ENCODE measurements at regions not wholly inside any gene's neighbourhood (a gene's known extent, or its start where the extent isn't known, plus 50 kb on each side); places are given as distances from the start of the nearest gene placed in this dataset.
"Not testable (repeated sequence)": the region's sequence is repeated elsewhere in the genome, so short reads cannot be mapped to it uniquely, and the experiment has no call there.

DNA sequence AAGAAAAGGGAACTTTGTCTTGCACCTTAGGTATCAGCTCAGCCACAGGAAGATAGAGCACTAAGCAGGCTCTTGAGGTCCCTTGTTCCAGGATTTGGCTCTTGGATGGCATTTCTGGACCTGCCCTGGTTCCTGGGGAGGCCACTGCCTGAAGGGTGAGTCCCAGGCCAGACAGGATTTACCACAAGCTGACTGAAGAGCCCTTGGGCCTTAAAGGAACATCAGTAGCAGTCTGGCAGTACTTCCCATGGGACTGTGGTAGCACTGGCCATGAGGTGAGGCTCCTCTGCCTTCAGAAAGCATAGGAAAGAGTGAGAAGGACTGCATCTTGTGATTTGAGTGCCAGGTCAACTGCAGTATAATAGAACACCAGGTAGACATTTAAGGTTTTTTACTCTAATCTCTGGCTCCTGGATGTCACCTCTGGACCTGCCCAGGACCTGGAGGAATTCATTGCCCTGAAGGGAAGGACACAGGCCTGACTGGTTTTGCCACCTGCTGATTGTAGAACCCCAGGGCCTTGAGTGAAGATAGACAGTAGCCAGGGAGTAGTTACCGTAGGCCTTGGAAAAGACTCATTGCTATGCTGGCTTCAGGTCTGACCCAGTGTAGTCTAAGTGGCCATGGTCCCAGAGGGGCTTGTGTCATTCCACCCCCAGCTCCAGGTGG is 154.4 kb upstream of the CREB1 start:
- no peak for DNase-seq

DNA sequence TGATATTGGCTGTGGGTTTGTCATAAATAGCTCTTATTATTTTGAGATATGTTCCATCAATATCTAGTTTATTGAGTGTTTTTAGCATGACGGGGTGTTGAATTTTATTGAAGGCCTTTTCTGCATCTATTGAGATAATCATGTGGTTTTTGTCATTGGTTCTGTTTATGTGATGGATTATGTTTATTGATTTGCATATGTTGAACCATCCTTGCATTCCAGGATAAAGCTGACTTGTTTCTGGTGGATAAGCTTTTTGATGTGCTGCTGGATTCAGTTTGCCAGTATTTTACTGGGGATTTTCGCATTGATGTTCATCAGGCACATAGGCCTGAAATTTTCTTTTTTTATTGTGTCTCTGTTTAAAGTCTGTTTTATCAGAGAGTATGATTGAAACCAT is 151.1 kb upstream of the CREB1 start:
- not testable (repeated sequence) for DNase-seq

DNA sequence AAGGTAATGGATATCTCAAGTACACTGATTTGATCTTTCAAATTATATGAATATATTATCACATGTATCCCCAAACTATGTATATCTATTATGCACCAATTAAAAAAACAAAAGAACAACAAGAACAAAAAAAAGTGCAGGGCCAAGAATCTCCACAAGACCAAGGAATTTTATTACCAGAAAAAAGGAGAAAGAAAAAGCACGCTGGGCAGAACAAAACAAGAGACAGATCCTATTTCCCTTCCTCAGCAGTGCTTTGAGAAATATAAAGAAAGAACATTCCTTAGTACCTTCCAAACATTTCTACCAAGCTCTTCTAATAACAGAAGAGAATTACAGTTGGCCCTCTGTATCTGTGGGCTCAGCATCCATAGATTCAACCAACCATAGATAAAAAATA is 144.7 kb upstream of the CREB1 start:
- no peak for DNase-seq

DNA sequence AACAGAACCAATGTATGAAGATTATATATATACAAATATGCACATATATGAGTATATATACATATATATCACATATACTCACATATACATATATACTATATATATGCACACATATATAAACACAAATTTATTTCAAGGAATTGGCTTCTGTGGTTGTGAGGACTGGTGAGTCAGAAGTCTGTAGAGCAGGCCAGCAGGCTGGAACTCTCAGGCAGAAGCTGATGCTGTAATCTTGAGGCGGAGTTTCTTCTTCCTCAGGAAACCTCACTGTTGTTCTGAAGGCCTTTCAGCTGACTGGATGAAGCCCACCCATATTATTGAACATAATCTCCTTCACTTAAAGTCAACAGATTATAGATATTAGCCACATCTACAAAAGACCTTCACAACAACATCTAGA is 143.9 kb upstream of the CREB1 start:
- no peak for DNase-seq

DNA sequence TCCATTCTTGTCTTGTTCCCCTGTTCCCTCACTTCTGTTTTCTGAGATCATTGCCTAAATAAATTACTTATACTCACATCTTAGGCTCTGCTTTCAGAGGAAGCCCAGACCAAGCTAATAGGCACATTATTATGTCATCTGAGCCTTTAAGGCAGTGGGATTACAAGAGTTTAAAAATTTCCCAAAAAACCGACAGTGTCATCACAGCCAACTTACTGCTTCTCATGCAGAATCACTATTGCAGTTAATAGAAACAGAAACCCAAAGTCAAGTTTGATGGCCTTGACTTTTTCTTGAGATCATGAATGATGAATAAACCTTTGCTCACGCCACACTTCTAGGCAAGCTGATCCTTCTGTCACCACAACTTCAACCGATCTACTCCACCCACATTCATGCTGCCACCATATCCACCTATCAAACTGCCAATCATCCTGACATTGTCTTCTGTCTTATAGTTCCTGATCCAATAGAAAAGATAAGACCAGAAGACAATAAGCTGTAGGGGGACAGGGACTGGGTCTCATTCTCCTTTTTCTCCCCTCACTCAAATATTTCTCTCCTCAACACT is 142.7 kb upstream of the CREB1 start:
- DNase-seq, result no peak

DNA sequence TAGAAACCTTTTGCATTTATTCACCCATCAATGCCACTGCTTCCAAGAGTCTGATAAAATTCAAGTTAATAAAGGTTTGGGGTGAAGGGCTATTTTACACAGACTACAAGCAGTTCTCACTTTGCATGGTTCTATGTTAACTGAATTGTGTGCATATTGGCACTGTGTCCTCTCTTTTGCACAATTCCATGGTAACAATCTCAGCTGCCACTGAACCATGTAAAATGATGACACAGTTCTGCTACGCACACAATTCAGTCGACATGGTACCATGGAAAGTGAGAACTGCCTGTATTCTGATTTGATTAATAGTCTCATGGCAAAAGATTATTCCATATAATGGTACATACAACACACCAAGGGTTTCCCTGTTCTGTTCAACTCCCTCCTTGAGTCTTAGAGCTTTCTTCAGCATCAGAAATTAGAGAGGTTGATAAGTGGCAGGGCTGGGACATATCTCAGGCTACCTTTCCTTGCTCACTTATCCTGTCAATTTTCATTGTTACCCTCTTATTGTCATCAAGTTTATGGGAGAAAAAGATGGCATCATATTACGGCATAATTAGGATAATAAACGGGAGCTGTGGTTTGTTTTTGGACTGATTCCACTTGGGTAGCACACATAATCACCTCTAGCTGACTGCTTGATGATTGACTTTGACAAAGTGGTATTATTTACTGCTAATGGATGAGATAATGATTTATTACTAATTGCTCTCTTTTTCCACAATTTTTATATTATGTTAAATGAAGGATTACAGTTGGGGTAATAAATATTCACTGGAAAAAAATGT is 139.3 kb upstream of the CREB1 start:
- peak in 1 of 2 experiments; percentile 66 for DNase-seq

DNA sequence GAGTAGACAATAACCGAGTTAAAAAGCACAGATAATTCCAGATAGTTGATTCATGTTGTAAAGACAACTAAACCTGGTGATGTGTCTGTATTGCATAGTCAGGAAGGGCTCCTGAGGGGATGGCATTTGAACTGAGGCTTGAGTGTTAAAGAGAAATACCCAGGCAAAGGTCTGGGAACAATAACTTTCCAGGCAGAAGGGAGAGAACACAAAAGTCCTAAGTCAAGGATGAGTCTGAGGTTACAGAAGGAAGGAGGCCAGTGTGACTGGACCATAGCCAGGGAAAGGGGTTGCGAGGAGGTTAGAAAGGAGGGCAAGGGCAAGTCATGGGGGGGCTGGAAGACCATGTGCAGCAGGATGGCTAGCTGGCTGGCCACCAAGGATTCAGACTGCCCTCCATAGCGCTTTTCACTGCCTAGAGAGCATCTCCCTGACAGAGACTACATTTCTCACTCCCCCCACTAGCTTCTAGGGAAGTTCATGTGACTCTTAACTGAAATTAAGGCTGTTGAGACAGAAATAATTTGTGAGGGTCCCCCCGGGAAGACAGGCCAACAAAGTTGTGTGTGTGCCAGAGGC is 135.5 kb upstream of the CREB1 start:
- DNase-seq, result no peak

DNA sequence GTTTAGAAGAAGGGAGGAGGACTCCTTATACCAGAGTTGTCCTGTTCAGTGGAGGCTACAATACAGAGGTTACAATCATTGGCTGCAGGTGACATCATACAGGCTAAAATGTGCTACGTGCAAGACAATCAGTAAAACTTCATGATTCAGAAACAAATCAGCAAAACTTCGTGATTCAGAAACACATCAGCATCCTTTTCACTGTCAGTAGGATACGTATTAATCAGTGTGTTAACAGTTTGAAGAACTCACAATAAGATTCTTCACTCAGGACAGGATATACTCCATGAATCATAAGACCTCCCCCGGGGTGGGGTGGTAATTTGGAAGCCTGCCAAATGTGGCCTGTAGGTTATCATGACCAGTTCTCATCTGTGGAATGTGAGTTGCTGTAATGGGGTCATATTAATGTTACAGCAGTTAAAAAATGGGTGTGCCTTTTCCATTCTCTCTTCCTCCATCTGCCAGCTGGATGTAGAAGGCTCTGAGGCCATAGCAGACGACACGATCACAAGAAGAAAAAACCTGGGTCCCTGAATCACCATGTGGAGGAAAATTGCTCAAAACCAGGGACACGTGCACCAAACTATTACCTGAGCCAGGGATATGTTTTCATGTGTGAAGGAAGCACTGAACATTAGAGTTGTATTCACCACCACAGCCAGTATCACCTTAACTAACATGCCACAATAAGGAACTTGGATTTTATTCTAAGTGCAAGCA is 134.8 kb upstream of the CREB1 start:
- DNase-seq, result no peak

DNA sequence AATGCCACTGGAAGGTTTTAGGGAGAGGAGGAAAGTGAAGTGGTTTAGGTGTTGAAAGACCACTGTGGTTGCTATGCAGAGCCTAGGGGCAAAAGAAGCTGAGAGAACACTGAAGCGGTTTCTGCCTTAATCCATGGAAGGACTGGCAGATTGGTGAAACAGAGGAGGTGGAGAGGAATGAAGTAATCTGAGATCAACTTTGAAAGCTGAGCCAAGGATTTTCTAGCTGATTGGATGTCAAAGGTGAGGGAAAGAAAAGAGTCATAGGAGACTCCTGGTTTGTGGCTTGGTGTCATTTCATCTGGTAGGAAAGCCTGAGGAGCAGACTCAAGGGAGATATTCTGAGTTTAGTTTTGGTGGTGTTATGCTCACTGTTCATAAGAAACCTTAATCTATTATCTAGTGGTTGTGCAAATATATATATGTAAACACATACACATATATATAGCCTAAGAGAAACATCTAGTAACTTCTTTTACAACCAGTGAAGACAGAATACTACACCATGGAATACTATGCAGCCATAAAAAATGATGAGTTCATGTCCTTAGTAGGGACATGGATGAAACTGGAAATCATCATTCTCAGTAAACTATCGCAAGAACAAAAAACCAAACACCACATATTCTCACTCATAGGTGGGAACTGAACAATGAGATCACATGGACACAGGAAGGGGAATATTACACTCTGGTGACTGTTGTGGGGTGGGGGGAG is 134.1 kb upstream of the CREB1 start:
- DNase-seq, result no peak

DNA sequence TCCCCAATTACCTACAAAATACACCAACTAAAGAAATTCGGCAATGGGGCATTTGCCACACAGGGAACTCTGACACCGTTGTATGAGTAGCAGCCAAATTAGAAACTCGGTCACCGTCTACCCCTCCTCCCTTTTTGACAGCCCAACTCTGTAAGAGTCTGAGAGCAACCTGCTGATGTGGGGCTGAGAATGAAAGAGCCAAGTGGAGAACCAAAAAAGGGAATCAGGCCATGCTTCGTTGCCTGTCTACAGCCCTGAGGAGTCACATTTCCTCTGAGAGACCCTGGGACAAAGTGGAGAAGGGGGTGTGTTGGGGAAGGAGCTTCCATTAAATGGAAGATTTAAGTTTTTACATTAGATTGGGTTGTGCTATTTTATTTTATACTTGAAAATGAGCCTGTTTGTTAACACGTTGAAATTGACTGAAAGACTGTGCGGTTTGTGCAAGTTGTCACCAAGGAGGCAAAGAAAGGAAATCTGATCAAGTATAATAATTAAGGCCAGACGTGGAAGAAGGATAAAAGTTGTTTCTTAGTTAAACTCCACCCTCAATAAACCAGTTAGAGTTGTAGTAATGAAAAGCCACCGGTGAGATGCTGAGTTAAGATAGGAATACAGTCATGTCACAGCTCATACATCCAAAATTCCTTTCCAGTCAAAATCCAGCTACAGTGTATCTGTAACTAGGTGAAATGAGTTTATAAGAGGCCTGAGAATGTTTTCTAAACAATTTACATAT is 131.7 kb upstream of the CREB1 start:
- no peak for DNase-seq

DNA sequence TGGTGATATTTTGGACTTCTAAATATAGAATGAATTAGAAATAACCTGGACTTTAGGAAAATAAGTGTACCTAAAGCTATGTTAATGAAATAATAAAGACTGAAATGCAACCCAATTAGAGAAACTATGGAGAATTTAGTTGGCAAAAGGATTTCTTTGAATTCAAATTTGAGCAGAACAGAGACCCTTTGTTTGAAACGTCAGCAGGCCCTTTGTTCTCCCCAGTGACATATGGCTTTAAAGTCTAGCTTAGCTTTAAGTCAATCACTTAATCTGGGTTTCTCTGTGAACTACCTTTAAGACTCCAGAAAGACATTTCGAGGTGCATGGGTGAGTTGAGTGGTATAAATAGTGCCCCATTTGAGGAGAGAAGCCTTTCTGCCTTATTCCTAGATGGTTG is 130.5 kb upstream of the CREB1 start:
- no peak for DNase-seq

DNA sequence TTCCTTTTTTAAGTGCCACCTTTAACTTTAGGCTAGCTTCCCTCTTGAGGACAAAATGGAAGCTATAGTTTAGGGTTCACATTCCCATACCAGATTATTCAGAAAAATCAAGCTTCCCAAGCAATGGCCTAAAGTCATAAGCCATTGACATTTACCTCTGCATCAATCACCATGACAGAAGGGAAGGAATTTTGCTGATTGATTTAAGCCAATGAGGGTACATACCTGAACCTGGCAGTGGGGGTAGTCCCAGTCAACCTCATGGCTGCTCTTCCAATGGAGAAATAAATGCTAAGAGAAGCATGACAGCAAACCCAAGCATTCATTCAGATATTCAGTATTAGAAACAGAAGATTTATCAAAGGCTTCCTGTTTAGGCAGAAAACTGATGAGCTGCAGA is 128.4 kb upstream of the CREB1 start:
- DNase-seq, result no peak

DNA sequence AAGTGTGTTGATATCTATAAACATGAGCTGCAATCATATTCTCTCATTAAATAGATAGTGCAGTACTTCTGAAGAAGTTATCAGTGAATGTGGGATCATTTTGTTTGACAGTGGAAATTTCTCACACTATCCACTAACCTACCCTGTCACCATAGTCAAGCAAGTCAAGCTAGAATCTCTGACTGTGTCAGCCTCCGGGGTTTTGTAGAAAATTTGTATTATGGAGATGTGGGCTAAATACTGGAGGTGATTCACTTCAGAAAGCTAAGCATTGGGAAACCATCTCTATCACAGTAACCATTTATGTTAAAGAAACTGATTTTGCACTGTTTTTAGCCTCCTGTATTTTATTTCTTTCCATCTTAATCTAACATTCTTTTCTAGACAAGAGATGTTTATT is 126.6 kb upstream of the CREB1 start:
- DNase-seq, result no peak

DNA sequence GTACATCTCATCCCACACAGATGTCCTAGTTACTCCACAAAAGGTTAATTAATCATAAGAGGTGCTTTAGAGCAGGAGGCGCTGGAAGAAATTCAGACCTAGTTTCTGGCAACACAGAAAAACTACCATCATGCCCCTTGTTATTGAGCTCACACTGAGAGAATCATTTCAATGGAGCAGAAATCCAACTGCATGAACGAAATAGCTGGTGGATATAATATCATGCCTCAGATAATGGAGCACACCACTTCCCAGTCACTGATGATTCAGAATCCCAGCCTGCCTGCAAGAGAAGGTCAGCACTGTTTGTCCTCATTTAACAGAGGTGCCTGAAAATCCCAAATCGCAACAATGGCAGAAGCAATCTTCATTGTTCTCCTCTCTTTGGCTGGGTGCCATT is 125.8 kb upstream of the CREB1 start:
- no peak for DNase-seq

DNA sequence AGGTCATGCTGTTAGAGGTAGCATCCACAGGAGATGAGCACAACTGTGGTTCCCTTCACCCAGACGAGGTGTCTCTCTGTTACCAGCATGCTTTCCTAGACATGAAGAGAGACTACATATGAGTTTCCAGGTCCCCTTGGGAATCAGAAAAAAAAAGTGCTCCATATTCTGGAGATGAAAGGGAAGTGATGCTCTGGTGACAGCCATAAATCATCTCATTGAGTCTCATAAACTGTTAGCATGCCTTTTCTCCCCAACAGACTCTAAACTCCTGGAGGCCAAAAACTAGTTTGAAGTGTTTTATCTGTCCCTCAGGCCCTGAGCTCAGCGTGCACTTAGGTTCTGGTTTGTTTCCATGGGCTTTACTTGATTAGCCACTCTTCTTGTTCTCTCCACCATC is 124.6 kb upstream of the CREB1 start:
- no peak for DNase-seq

DNA sequence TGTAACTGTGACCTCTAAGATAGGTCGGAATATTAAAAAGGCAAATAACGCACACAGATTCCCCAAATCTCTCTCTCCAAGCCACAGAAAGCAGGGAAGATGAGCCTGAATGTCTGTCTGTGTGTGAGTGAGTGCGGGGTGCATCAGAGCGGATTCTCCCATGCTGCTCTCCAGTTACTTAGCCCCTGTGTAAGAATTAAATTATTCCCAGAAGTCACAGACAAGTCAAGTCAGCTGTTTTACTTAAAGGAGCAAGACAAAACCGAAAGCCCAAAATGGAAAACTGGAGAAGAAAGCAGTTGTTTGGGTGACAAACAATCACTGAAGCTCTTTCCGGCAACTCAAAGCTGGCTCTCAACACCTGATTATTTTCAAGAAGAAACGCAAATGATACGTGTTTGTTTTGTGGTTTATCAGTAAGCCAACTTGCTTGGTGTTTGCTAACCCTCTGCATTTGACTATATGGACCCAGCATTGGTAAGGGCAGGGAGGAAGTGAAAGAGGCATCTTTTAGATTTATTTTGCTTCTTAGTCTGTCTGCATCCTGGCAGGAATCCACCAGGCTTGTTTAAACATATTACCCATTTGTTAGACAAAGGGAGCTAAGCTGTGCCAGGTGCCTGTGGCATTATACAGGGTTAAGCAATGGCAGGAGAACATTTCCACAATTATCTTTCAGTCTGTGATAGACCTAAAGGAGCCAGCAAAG is 121.5 kb upstream of the CREB1 start:
- peak; percentile 76 to 86 for DNase-seq

DNA sequence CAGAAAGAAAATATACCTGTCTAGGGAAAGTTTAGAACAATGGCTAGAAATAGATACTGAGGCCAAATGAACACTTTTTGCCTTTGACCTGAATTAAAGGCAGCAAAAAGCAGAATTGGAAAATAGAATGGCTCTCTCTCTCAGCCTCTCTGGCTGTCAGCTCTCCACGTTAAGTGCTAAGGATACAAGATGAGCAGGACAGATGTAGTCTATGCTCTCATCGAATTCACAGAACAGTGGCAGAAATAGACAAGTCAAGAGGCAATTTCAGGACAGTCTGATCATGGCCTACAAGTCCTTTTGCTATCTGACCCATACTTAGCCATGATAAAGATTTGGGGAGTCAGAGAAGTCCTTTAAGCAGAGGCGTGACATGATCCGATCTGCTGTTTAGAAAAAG is 120.2 kb upstream of the CREB1 start:
- DNase-seq, result no peak

DNA sequence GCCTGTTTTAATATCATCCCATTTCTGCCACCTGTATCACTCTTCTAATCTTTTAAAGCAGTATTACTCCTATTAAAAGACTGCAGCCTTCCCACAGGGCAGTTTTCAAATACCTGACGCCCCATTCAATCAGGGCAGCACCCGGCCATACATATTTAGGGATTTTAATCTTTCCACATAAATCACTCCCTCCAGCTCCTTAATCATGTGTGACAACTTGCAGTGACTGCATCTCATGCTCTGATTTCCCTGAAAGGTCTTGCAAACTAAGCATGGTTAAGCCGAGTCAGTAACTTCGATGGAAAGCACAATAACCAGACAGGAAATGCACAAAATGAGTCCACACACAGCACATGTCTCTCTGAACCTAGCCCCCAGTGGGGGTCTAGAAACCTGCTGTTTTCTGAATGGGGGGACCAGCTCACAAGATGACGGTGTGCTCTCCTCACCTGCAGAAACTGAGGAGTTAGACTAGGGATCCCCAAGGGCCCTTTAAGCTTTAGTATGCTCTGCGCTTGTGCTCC is 116.9 kb upstream of the CREB1 start:
- no peak for DNase-seq

DNA sequence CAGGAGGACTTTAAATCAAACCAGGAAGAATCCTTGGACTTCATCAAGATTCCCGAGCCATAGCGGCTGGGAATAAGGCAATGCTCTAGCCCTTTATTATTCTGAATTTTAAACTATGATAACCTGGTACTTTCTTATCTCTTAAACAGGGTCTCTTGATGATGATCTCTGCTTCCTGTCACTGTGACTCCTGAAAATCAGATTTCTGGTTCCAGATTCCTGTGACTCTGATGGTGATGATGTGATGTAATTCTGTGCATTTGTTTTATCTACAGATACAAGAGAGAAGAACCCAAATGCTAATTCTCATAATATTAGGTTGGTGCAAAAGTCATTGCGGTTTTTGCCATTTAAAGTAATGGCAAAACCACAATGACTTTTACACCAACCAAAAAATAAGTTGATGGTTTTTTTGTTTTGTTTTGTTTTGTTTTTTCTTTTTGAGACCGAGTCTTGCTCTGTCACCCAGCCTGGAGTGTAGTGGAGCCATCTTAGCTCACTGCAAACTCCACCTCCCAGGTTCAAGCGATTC is 116.3 kb upstream of the CREB1 start:
- no peak for DNase-seq

DNA sequence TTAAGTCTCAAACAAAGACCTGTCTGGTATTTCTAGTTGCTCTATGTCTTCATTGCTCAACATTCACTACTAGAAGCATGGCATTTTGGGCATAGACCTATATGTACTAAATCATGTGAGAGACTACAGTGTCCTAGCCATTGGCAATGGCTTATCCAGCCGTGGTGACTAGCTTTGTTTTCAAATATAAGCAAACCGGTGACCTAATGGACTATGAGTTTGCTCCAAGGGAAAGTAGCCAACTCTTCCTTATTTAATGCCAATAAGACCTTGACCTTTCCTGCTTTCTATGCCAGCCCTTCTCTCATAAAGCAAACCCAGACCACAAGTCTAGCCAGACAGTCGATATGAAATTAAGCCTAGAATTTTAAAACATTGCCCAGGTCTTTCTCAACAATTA is 113.7 kb upstream of the CREB1 start:
- no peak for DNase-seq

DNA sequence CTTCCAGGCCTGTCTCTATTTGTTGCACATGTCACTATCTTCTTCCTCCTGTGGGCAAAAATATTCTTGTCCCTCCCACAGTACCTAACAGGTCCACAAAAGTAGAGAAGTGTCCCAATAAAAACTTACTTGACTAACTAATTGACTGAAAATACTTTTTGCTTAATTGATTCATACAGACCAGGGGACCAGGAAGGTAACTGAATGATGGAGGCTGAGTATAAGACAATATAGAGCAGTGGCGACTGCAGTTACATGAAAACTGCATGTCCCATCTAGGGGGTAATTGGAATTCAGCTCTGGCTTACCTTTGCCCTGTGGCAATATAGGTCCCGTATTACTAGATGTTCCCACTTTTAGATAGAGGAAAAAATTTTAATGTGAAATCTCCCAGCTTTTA is 112.9 kb upstream of the CREB1 start:
- DNase-seq, result no peak

All from NCI-H1930 (cell line).